ENCODE measurements at regions not wholly inside any gene's neighbourhood (a gene's known extent, or its start where the extent isn't known, plus 50 kb on each side); places are given as distances from the start of the nearest gene placed in this dataset.
A peak's percentile ranks its signal among the peaks of the same experiment; 100 is the strongest.

- H3K9me3 Mint-ChIP-seq = peaks cover 0 to 2% (median 0%) of the 10 kb centered on the region in 7 donors
- H3K4me1 Mint-ChIP-seq = no peaks in the 10 kb centered on the region
- H3K27ac Mint-ChIP-seq = no peak overlapping the region
- peaks cover 0 to 22% (median 11%) of the 10 kb centered on the region in 3 donors for H3K27me3 Mint-ChIP-seq
- no peak overlapping the region for H3K4me3 Mint-ChIP-seq
- ATAC-seq (ENCODE audit: low read depth in 2 of 2) (no peak), DNase-seq (no peak)
- no peaks in the 10 kb centered on the region for H3K36me3 Mint-ChIP-seq
These were observed 88.1 kb upstream of the THBS2 start for GRCh38 chr6:169341706-169342105.

- Mint-ChIP-seq H3K4me1 (no peaks in the 10 kb centered on the region), H3K9me3 (peaks cover 0 to 2% (median 0%) of the 10 kb centered on the region in 7 donors), H3K4me3 (no peak overlapping the region), H3K36me3 (no peaks in the 10 kb centered on the region), H3K27ac (no peak overlapping the region), H3K27me3 (peaks cover 0 to 22% (median 11%) of the 10 kb centered on the region in 3 donors)
- no peak for ATAC-seq (ENCODE audit: low read depth in 2 of 2)
- DNase-seq = no peak
These were observed 87.4 kb upstream of the THBS2 start for GRCh38 chr6:169341065-169341464.

- Mint-ChIP-seq H3K27me3 (peaks cover 0 to 22% (median 8%) of the 10 kb centered on the region in 3 donors), H3K4me3 (no peak overlapping the region), H3K4me1 (no peaks in the 10 kb centered on the region), H3K9me3 (peaks cover 0 to 2% (median 0%) of the 10 kb centered on the region in 7 donors), H3K36me3 (no peaks in the 10 kb centered on the region), H3K27ac (no peak overlapping the region)
- no peak for DNase-seq
- no peak for ATAC-seq (ENCODE audit: low read depth in 2 of 2)
These were observed 86.7 kb upstream of the THBS2 start for GRCh38 chr6:169340395-169340794.

- Mint-ChIP-seq H3K4me1 (no peaks in the 10 kb centered on the region), H3K27me3 (peaks cover 0 to 22% (median 10%) of the 10 kb centered on the region in 3 donors), H3K27ac (peak overlapping the region in 1 of 6 donors; percentile 32), H3K36me3 (no peaks in the 10 kb centered on the region), H3K4me3 (no peak overlapping the region), H3K9me3 (peaks cover 0 to 2% (median 0%) of the 10 kb centered on the region in 7 donors)
- ATAC-seq (ENCODE audit: low read depth in 2 of 2) (no peak), DNase-seq (no peak)
These were observed 86.2 kb upstream of the THBS2 start for GRCh38 chr6:169339731-169340309.

GRCh38 chr6:169339025-169339424, 85.4 kb upstream of the THBS2 start:
- ATAC-seq (ENCODE audit: low read depth in 2 of 2) = no peak
- Mint-ChIP-seq H3K4me1 (no peaks in the 10 kb centered on the region), H3K36me3 (no peaks in the 10 kb centered on the region)

GRCh38 chr6:169337886-169338445, 84.3 kb upstream of the THBS2 start:
- Mint-ChIP-seq H3K36me3 (no peaks in the 10 kb centered on the region), H3K27me3 (peaks cover 0 to 24% (median 22%) of the 10 kb centered on the region in 3 donors), H3K4me1 (no peaks in the 10 kb centered on the region), H3K4me3 (no peak overlapping the region), H3K27ac (peak overlapping the region in 1 of 6 donors; percentile 10), H3K9me3 (no peaks in the 10 kb centered on the region)
- no peak for DNase-seq
- no peak for ATAC-seq (ENCODE audit: low read depth in 2 of 2)

More at GRCh38 chr6:169339025-169339424, 85.4 kb upstream of the THBS2 start:
- Mint-ChIP-seq H3K27ac (no peak overlapping the region), H3K9me3 (peaks cover 0 to 2% (median 0%) of the 10 kb centered on the region in 7 donors), H3K4me3 (no peak overlapping the region), H3K27me3 (peaks cover 0 to 22% (median 18%) of the 10 kb centered on the region in 3 donors)
- no peak for DNase-seq

GRCh38 chr6:169335301-169335700, 81.7 kb upstream of the THBS2 start:
- Mint-ChIP-seq H3K9me3 (peaks cover 0 to 9% (median under 1%) of the 10 kb centered on the region in 7 donors), H3K4me3 (no peak overlapping the region), H3K27ac (no peak overlapping the region), H3K36me3 (no peaks in the 10 kb centered on the region), H3K27me3 (peaks cover 9 to 31% (median 23%) of the 10 kb centered on the region in 3 donors), H3K4me1 (no peaks in the 10 kb centered on the region)
- DNase-seq (no peak), ATAC-seq (ENCODE audit: low read depth in 2 of 2) (no peak)

- Mint-ChIP-seq H3K4me3 (no peak overlapping the region), H3K36me3 (no peaks in the 10 kb centered on the region), H3K4me1 (no peaks in the 10 kb centered on the region), H3K9me3 (peaks cover 0 to 23% (median 7%) of the 10 kb centered on the region in 7 donors), H3K27me3 (peaks cover 9 to 29% (median 23%) of the 10 kb centered on the region in 3 donors), H3K27ac (no peak overlapping the region)
- DNase-seq = no peak
- ATAC-seq (ENCODE audit: low read depth in 2 of 2) = no peak
These were observed 78.6 kb upstream of the THBS2 start for GRCh38 chr6:169332250-169332649.

GRCh38 chr6:169328112-169328801, 74.6 kb upstream of the THBS2 start:
- DNase-seq = no peak
- no peaks in the 10 kb centered on the region for H3K36me3 Mint-ChIP-seq
- no peak for ATAC-seq (ENCODE audit: low read depth in 2 of 2)
- peaks cover 9 to 22% (median 17%) of the 10 kb centered on the region in 3 donors for H3K27me3 Mint-ChIP-seq
- no peak overlapping the region for H3K4me3 Mint-ChIP-seq
- H3K9me3 Mint-ChIP-seq = peaks cover 0 to 23% (median 9%) of the 10 kb centered on the region in 7 donors
- H3K4me1 Mint-ChIP-seq = no peaks in the 10 kb centered on the region
- no peak overlapping the region for H3K27ac Mint-ChIP-seq

- ATAC-seq (ENCODE audit: low read depth in 2 of 2) (no peak), DNase-seq (no peak)
- Mint-ChIP-seq H3K4me3 (no peak overlapping the region), H3K9me3 (peaks cover 0 to 23% (median 9%) of the 10 kb centered on the region in 7 donors), H3K27ac (no peak overlapping the region), H3K4me1 (no peaks in the 10 kb centered on the region), H3K36me3 (no peaks in the 10 kb centered on the region), H3K27me3 (peaks cover 6 to 10% (median 10%) of the 10 kb centered on the region in 3 donors)
These were observed 72.6 kb upstream of the THBS2 start for GRCh38 chr6:169326067-169326799.

GRCh38 chr6:169324656-169325459, 71.2 kb upstream of the THBS2 start:
- Mint-ChIP-seq H3K36me3 (no peaks in the 10 kb centered on the region), H3K27me3 (peaks cover 0 to 10% (median 9%) of the 10 kb centered on the region in 3 donors), H3K9me3 (peaks cover 0 to 10% (median 4%) of the 10 kb centered on the region in 7 donors)

GRCh38 chr6:169324086-169324485, 70.4 kb upstream of the THBS2 start:
- ATAC-seq (ENCODE audit: low read depth in 2 of 2) (no peak), DNase-seq (no peak)
- Mint-ChIP-seq H3K4me1 (no peaks in the 10 kb centered on the region), H3K27ac (no peak overlapping the region), H3K27me3 (peaks cover 0 to 10% (median 9%) of the 10 kb centered on the region in 3 donors), H3K36me3 (no peaks in the 10 kb centered on the region), H3K4me3 (no peak overlapping the region), H3K9me3 (peaks cover 0 to 5% (median 1%) of the 10 kb centered on the region in 7 donors)

More at GRCh38 chr6:169324656-169325459, 71.2 kb upstream of the THBS2 start:
- Mint-ChIP-seq H3K27ac (no peak overlapping the region), H3K4me1 (no peaks in the 10 kb centered on the region), H3K4me3 (no peak overlapping the region)
- ATAC-seq (ENCODE audit: low read depth in 2 of 2) (no peak), DNase-seq (no peak)

GRCh38 chr6:169323221-169323620, 69.6 kb upstream of the THBS2 start:
- Mint-ChIP-seq H3K27ac (no peak overlapping the region), H3K27me3 (peaks cover 0 to 10% (median 9%) of the 10 kb centered on the region in 3 donors), H3K4me1 (no peaks in the 10 kb centered on the region), H3K9me3 (peaks cover 0 to 5% (median 0%) of the 10 kb centered on the region in 7 donors), H3K36me3 (no peaks in the 10 kb centered on the region), H3K4me3 (no peak overlapping the region)
- ATAC-seq (ENCODE audit: low read depth in 2 of 2) (no peak), DNase-seq (no peak)

All from naive B cell (primary cell).